ENCODE measurements at regions not wholly inside any gene's neighbourhood (a gene's known extent, or its start where the extent isn't known, plus 50 kb on each side); places are given as distances from the start of the nearest gene placed in this dataset.

GRCh38 chr11:116135891-116136290 is 631.7 kb upstream of the CADM1 start:
- TF ChIP-seq, protein P1, sequence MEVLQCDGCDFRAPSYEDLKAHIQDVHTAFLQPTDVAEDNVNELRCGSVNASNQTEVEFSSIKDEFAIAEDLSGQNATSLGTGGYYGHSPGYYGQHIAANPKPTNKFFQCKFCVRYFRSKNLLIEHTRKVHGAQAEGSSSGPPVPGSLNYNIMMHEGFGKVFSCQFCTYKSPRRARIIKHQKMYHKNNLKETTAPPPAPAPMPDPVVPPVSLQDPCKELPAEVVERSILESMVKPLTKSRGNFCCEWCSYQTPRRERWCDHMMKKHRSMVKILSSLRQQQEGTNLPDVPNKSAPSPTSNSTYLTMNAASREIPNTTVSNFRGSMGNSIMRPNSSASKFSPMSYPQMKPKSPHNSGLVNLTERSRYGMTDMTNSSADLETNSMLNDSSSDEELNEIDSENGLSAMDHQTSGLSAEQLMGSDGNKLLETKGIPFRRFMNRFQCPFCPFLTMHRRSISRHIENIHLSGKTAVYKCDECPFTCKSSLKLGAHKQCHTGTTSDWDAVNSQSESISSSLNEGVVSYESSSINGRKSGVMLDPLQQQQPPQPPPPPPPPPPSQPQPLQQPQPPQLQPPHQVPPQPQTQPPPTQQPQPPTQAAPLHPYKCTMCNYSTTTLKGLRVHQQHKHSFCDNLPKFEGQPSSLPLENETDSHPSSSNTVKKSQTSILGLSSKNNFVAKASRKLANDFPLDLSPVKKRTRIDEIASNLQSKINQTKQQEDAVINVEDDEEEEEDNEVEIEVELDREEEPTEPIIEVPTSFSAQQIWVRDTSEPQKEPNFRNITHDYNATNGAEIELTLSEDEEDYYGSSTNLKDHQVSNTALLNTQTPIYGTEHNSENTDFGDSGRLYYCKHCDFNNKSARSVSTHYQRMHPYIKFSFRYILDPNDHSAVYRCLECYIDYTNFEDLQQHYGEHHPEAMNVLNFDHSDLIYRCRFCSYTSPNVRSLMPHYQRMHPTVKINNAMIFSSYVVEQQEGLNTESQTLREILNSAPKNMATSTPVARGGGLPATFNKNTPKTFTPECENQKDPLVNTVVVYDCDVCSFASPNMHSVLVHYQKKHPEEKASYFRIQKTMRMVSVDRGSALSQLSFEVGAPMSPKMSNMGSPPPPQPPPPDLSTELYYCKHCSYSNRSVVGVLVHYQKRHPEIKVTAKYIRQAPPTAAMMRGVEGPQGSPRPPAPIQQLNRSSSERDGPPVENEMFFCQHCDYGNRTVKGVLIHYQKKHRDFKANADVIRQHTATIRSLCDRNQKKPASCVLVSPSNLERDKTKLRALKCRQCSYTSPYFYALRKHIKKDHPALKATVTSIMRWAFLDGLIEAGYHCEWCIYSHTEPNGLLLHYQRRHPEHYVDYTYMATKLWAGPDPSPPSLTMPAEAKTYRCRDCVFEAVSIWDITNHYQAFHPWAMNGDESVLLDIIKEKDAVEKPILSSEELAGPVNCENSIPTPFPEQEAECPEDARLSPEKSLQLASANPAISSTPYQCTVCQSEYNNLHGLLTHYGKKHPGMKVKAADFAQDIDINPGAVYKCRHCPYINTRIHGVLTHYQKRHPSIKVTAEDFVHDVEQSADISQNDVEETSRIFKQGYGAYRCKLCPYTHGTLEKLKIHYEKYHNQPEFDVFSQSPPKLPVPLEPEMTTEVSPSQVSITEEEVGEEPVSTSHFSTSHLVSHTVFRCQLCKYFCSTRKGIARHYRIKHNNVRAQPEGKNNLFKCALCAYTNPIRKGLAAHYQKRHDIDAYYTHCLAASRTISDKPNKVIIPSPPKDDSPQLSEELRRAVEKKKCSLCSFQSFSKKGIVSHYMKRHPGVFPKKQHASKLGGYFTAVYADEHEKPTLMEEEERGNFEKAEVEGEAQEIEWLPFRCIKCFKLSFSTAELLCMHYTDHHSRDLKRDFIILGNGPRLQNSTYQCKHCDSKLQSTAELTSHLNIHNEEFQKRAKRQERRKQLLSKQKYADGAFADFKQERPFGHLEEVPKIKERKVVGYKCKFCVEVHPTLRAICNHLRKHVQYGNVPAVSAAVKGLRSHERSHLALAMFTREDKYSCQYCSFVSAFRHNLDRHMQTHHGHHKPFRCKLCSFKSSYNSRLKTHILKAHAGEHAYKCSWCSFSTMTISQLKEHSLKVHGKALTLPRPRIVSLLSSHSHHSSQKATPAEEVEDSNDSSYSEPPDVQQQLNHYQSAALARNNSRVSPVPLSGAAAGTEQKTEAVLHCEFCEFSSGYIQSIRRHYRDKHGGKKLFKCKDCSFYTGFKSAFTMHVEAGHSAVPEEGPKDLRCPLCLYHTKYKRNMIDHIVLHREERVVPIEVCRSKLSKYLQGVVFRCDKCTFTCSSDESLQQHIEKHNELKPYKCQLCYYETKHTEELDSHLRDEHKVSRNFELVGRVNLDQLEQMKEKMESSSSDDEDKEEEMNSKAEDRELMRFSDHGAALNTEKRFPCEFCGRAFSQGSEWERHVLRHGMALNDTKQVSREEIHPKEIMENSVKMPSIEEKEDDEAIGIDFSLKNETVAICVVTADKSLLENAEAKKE (CRISPR knock-in tag; IDR thresholded peaks at IDR 0.05) = no peak
- TF ChIP-seq POLR2AphosphoS5 (IDR thresholded peaks at IDR 0.05; ENCODE audit: low read depth) (no peak), CREB1 (CRISPR knock-in tag; IDR thresholded peaks at IDR 0.05; ENCODE audit: low read depth) (no peak), REST (IDR thresholded peaks at IDR 0.05; ENCODE audit: unreplicated experiment) (no peak)
- DNase-seq (ENCODE audit: low spot score) = no peak
- no peaks in the 10 kb centered on the region for H3K9me3 Mint-ChIP-seq
- Histone ChIP-seq H3K4me3 (no peak overlapping the region), H3K4me1 (ENCODE audit: insufficient read depth) (peaks cover 18% of the 10 kb centered on the region), H3K36me3 (ENCODE audit: insufficient read depth) (no peaks in the 10 kb centered on the region), H2AFZ (no peak overlapping the region), H3K79me2 (replicated peaks; ENCODE audit: insufficient read depth) (no peaks in the 10 kb centered on the region), H3K4me2 (no peak overlapping the region), H3F3A (replicated peaks; ENCODE audit: low read depth) (no peaks in the 10 kb centered on the region), H3K27me3 (ENCODE audit: insufficient read depth) (no peaks in the 10 kb centered on the region), H3K9me2 (ENCODE audit: insufficient read depth) (no peaks in the 10 kb centered on the region), H3K27ac (ENCODE audit: low read depth) (no peak overlapping the region), H4K20me1 (replicated peaks; ENCODE audit: insufficient read depth) (no peaks in the 10 kb centered on the region)
- no peaks in the 10 kb centered on the region for H3K27me3 Mint-ChIP-seq (ENCODE audit: insufficient read depth, low read depth, poor library complexity)
- H3K36me3 Mint-ChIP-seq (ENCODE audit: low read depth) = no peaks in the 10 kb centered on the region
- no peak for ATAC-seq
- H3K27ac Mint-ChIP-seq = no peak overlapping the region
- no peak overlapping the region for H3K4me3 Mint-ChIP-seq
- peaks cover 9% of the 10 kb centered on the region for H3K4me1 Mint-ChIP-seq
